ENCODE measurements at regions not wholly inside any gene's neighbourhood (a gene's known extent, or its start where the extent isn't known, plus 50 kb on each side); places are given as distances from the start of the nearest gene placed in this dataset.

GRCh38 chr2:126781806-126782205 is 116.9 kb upstream of the TEX51 start:
- H3K27me3 ChIP-seq (ENCODE audit: insufficient read depth, low read length), result no peaks in the 10 kb centered on the region
- no peak overlapping the region for H3K4me3 ChIP-seq (ENCODE audit: low read length)
- no peaks in the 10 kb centered on the region for H3K9me3 ChIP-seq (ENCODE audit: low read depth, low read length)
- H3K4me1 ChIP-seq (ENCODE audit: insufficient read depth, low read length), result no peaks in the 10 kb centered on the region

- H3K4me3 ChIP-seq (ENCODE audit: low read length), result no peak overlapping the region
- no peaks in the 10 kb centered on the region for H3K27me3 ChIP-seq (ENCODE audit: insufficient read depth, low read length)
- H3K4me1 ChIP-seq (ENCODE audit: insufficient read depth, low read length), result no peaks in the 10 kb centered on the region
- H3K9me3 ChIP-seq (ENCODE audit: low read depth, low read length), result no peaks in the 10 kb centered on the region
These were observed 116.0 kb upstream of the TEX51 start for GRCh38 chr2:126782648-126783047.

- Histone ChIP-seq H3K4me3 (ENCODE audit: low read length) (no peak overlapping the region), H3K9me3 (ENCODE audit: low read depth, low read length) (no peaks in the 10 kb centered on the region), H3K27me3 (ENCODE audit: insufficient read depth, low read length) (no peaks in the 10 kb centered on the region)
These were observed 115.3 kb upstream of the TEX51 start for GRCh38 chr2:126783341-126783740.

GRCh38 chr2:126784045-126784444 is 114.6 kb upstream of the TEX51 start:
- H3K4me1 ChIP-seq (ENCODE audit: insufficient read depth, low read length), result no peaks in the 10 kb centered on the region
- H3K27me3 ChIP-seq (ENCODE audit: insufficient read depth, low read length), result no peaks in the 10 kb centered on the region
- H3K9me3 ChIP-seq (ENCODE audit: low read depth, low read length), result no peaks in the 10 kb centered on the region
- H3K4me3 ChIP-seq (ENCODE audit: low read length), result no peak overlapping the region

More at GRCh38 chr2:126783341-126783740, 115.3 kb upstream of the TEX51 start:
- H3K4me1 ChIP-seq (ENCODE audit: insufficient read depth, low read length), result no peaks in the 10 kb centered on the region

- no peaks in the 10 kb centered on the region for H3K4me1 ChIP-seq (ENCODE audit: insufficient read depth, low read length)
- H3K4me3 ChIP-seq (ENCODE audit: low read length), result no peak overlapping the region
- H3K9me3 ChIP-seq (ENCODE audit: low read depth, low read length), result no peaks in the 10 kb centered on the region
- H3K27me3 ChIP-seq (ENCODE audit: insufficient read depth, low read length), result no peaks in the 10 kb centered on the region
These were observed 114.1 kb upstream of the TEX51 start for GRCh38 chr2:126784621-126785020.

- Histone ChIP-seq H3K9me3 (ENCODE audit: low read depth, low read length) (no peaks in the 10 kb centered on the region), H3K27me3 (ENCODE audit: insufficient read depth, low read length) (no peaks in the 10 kb centered on the region), H3K4me1 (ENCODE audit: insufficient read depth, low read length) (no peaks in the 10 kb centered on the region), H3K4me3 (ENCODE audit: low read length) (no peak overlapping the region)
These were observed 113.5 kb upstream of the TEX51 start for GRCh38 chr2:126785236-126785635.

- H3K27me3 ChIP-seq (ENCODE audit: insufficient read depth, low read length), result no peaks in the 10 kb centered on the region
- no peaks in the 10 kb centered on the region for H3K9me3 ChIP-seq (ENCODE audit: low read depth, low read length)
- H3K4me1 ChIP-seq (ENCODE audit: insufficient read depth, low read length), result no peaks in the 10 kb centered on the region
- no peak overlapping the region for H3K4me3 ChIP-seq (ENCODE audit: low read length)
These were observed 112.8 kb upstream of the TEX51 start for GRCh38 chr2:126785862-126786261.

GRCh38 chr2:126786765-126787164 is 111.9 kb upstream of the TEX51 start:
- Histone ChIP-seq H3K4me3 (ENCODE audit: low read length) (no peak overlapping the region), H3K27me3 (ENCODE audit: insufficient read depth, low read length) (no peaks in the 10 kb centered on the region), H3K9me3 (ENCODE audit: low read depth, low read length) (no peaks in the 10 kb centered on the region), H3K4me1 (ENCODE audit: insufficient read depth, low read length) (no peaks in the 10 kb centered on the region)

GRCh38 chr2:126787289-126787688 is 111.4 kb upstream of the TEX51 start:
- Histone ChIP-seq H3K4me1 (ENCODE audit: insufficient read depth, low read length) (no peaks in the 10 kb centered on the region), H3K4me3 (ENCODE audit: low read length) (no peak overlapping the region), H3K9me3 (ENCODE audit: low read depth, low read length) (no peaks in the 10 kb centered on the region), H3K27me3 (ENCODE audit: insufficient read depth, low read length) (no peaks in the 10 kb centered on the region)

GRCh38 chr2:126788113-126788512 is 110.6 kb upstream of the TEX51 start:
- Histone ChIP-seq H3K9me3 (ENCODE audit: low read depth, low read length) (no peaks in the 10 kb centered on the region), H3K4me3 (ENCODE audit: low read length) (no peak overlapping the region), H3K27me3 (ENCODE audit: insufficient read depth, low read length) (no peaks in the 10 kb centered on the region), H3K4me1 (ENCODE audit: insufficient read depth, low read length) (no peaks in the 10 kb centered on the region)

GRCh38 chr2:126788652-126789051 is 110.0 kb upstream of the TEX51 start:
- no peaks in the 10 kb centered on the region for H3K9me3 ChIP-seq (ENCODE audit: low read depth, low read length)
- no peaks in the 10 kb centered on the region for H3K27me3 ChIP-seq (ENCODE audit: insufficient read depth, low read length)
- no peak overlapping the region for H3K4me3 ChIP-seq (ENCODE audit: low read length)
- H3K4me1 ChIP-seq (ENCODE audit: insufficient read depth, low read length), result no peaks in the 10 kb centered on the region

- no peaks in the 10 kb centered on the region for H3K27me3 ChIP-seq (ENCODE audit: insufficient read depth, low read length)
- H3K9me3 ChIP-seq (ENCODE audit: low read depth, low read length), result no peaks in the 10 kb centered on the region
- no peak overlapping the region for H3K4me3 ChIP-seq (ENCODE audit: low read length)
- no peaks in the 10 kb centered on the region for H3K4me1 ChIP-seq (ENCODE audit: insufficient read depth, low read length)
These were observed 107.5 kb upstream of the TEX51 start for GRCh38 chr2:126790987-126791780.

GRCh38 chr2:126792186-126792585 is 106.5 kb upstream of the TEX51 start:
- H3K27me3 ChIP-seq (ENCODE audit: insufficient read depth, low read length), result no peaks in the 10 kb centered on the region
- H3K9me3 ChIP-seq (ENCODE audit: low read depth, low read length), result no peaks in the 10 kb centered on the region
- H3K4me1 ChIP-seq (ENCODE audit: insufficient read depth, low read length), result no peaks in the 10 kb centered on the region
- H3K4me3 ChIP-seq (ENCODE audit: low read length), result no peak overlapping the region

- H3K9me3 ChIP-seq (ENCODE audit: low read depth, low read length), result no peaks in the 10 kb centered on the region
These were observed 105.7 kb upstream of the TEX51 start for GRCh38 chr2:126792993-126793392.

GRCh38 chr2:126793885-126794613 is 104.6 kb upstream of the TEX51 start:
- no peaks in the 10 kb centered on the region for H3K9me3 ChIP-seq (ENCODE audit: low read depth, low read length)
- peaks cover 9% of the 10 kb centered on the region for H3K4me1 ChIP-seq (ENCODE audit: insufficient read depth, low read length)
- no peaks in the 10 kb centered on the region for H3K27me3 ChIP-seq (ENCODE audit: insufficient read depth, low read length)
- no peak overlapping the region for H3K4me3 ChIP-seq (ENCODE audit: low read length)

More at GRCh38 chr2:126792993-126793392, 105.7 kb upstream of the TEX51 start:
- H3K27me3 ChIP-seq (ENCODE audit: insufficient read depth, low read length), result no peaks in the 10 kb centered on the region
- H3K4me1 ChIP-seq (ENCODE audit: insufficient read depth, low read length), result no peaks in the 10 kb centered on the region
- no peak overlapping the region for H3K4me3 ChIP-seq (ENCODE audit: low read length)

Measured in mononuclear cell (primary cell).